Lower leg skin (tissue), 3 donors: ENCODE measurements at regions not wholly inside any gene's neighbourhood (a gene's known extent, or its start where the extent isn't known, plus 50 kb on each side); places are given as distances from the start of the nearest gene placed in this dataset.

ENCODE experiments used
- POLR2A ChIP-seq, 2 donors: fragments of 450-650 bp; IDR thresholded peaks; one replicate each; pipeline ENCODE4 v1.6.1; 2016 to 2017; ENCODE audit warnings: antibody characterized with exemption in 2 of 2, mild to moderate bottlenecking in 1 of 2, moderate library complexity in 1 of 2
- TF ChIP-seq, protein P1 (sequence below), 3 donors: fragments of 450-650 bp; IDR thresholded peaks; one replicate each; pipeline ENCODE4 v1.5.1; 2016; ENCODE audit warnings: antibody characterized with exemption in 3 of 3, mild to moderate bottlenecking in 3 of 3, moderate library complexity in 2 of 3

DNA sequence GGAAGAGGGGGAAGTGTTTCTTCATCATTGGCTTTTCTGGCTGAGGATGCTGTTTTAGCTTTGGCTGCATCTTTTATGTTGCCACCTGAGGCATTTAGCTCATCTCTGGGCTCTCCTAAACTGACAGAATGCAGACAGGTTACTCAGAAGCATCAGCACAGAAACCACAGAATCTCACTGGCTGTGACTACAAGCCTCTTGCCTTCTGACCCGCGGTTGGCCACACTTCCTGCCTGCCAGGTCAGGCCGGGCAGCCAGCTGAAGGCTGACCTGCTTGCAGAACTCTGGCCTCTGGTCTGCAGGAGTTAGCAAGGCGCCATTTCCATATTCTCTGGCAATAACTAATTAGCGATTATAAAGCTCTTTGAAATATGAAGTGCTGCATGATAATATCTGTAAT is 366.5 kb downstream of the MID1IP1 start:
- TF ChIP-seq, protein P1, sequence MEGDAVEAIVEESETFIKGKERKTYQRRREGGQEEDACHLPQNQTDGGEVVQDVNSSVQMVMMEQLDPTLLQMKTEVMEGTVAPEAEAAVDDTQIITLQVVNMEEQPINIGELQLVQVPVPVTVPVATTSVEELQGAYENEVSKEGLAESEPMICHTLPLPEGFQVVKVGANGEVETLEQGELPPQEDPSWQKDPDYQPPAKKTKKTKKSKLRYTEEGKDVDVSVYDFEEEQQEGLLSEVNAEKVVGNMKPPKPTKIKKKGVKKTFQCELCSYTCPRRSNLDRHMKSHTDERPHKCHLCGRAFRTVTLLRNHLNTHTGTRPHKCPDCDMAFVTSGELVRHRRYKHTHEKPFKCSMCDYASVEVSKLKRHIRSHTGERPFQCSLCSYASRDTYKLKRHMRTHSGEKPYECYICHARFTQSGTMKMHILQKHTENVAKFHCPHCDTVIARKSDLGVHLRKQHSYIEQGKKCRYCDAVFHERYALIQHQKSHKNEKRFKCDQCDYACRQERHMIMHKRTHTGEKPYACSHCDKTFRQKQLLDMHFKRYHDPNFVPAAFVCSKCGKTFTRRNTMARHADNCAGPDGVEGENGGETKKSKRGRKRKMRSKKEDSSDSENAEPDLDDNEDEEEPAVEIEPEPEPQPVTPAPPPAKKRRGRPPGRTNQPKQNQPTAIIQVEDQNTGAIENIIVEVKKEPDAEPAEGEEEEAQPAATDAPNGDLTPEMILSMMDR (IDR thresholded peaks at IDR 0.05) = no peak
- TF ChIP-seq POLR2A (IDR thresholded peaks at IDR 0.05) = no peak
